T-helper 1 cell treated with Interleukin-12 subunit alpha and Interleukin-12 subunit beta and Interleukin-4 antibody, amounts not matched to agents 30 μg/mL and 1 μg/mL, for 36 hours (primary cell): ENCODE measurements at regions not wholly inside any gene's neighbourhood (a gene's known extent, or its start where the extent isn't known, plus 50 kb on each side); places are given as distances from the start of the nearest gene placed in this dataset.

ENCODE experiments used
- H3K27ac Mint-ChIP-seq: one replicate; pipeline ENCODE4 v1.8.0; 2021; ENCODE audit warnings: mild to moderate bottlenecking, mixed read lengths
- H3K27me3 Mint-ChIP-seq: one replicate; pipeline ENCODE4 v1.8.0; 2021; ENCODE audit warnings: low read depth, mixed read lengths
- H3K36me3 Mint-ChIP-seq: one replicate; pipeline ENCODE4 v1.8.0; 2021; ENCODE audit warnings: low read depth, mixed read lengths
- H3K4me1 Mint-ChIP-seq: one replicate; pipeline ENCODE4 v1.8.0; 2021; ENCODE audit warnings: low read depth, mixed read lengths
- H3K4me3 Mint-ChIP-seq: one replicate; pipeline ENCODE4 v1.8.0; 2021; ENCODE audit warnings: mild to moderate bottlenecking, moderate library complexity, mixed read lengths
- H3K9me3 Mint-ChIP-seq: one replicate; pipeline ENCODE4 v1.8.0; 2021; ENCODE audit warnings: mixed read lengths

- H3K27me3 Mint-ChIP-seq = peaks cover 4% of the 10 kb centered on the region
- peaks cover 3% of the 10 kb centered on the region for H3K9me3 Mint-ChIP-seq
- H3K4me3 Mint-ChIP-seq = no peak overlapping the region
- H3K36me3 Mint-ChIP-seq = no peaks in the 10 kb centered on the region
- no peak overlapping the region for H3K27ac Mint-ChIP-seq
- H3K4me1 Mint-ChIP-seq = peaks cover 5% of the 10 kb centered on the region
Observed at GRCh38 chr6:135743476-135743875, 108.0 kb upstream of the PDE7B start.

- Mint-ChIP-seq H3K36me3 (no peaks in the 10 kb centered on the region), H3K27ac (no peak overlapping the region), H3K4me3 (no peak overlapping the region)
Observed at GRCh38 chr6:135748189-135748588, 103.3 kb upstream of the PDE7B start.

DNA sequence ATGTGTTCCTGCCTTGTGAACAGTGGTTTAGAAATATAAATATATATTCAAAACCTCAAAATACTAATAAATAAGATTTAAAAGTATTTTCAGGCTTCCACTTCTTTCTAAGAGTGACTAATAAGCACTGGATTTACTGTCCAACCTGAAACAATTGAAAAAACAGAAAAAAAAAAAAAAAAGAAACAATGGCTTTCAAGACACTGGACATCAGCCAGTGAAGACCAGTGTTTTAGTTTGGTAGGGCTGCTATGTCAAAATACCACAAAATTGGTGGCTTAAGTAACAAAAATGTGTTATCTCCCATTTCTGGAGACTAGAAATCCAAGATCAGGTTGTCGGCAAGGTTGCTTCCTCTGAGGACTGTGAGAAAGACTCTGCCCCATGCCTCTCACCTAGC lies 101.4 kb upstream of the PDE7B start:
- no peak overlapping the region for H3K4me3 Mint-ChIP-seq
- H3K27me3 Mint-ChIP-seq = peaks cover 16% of the 10 kb centered on the region
- no peaks in the 10 kb centered on the region for H3K4me1 Mint-ChIP-seq
- no peak overlapping the region for H3K27ac Mint-ChIP-seq
- H3K36me3 Mint-ChIP-seq = no peaks in the 10 kb centered on the region
- H3K9me3 Mint-ChIP-seq = no peaks in the 10 kb centered on the region

More at GRCh38 chr6:135748189-135748588, 103.3 kb upstream of the PDE7B start:
- H3K27me3 Mint-ChIP-seq = peaks cover 12% of the 10 kb centered on the region
- no peaks in the 10 kb centered on the region for H3K9me3 Mint-ChIP-seq
- no peaks in the 10 kb centered on the region for H3K4me1 Mint-ChIP-seq

- Mint-ChIP-seq H3K36me3 (no peaks in the 10 kb centered on the region), H3K4me1 (no peaks in the 10 kb centered on the region), H3K27ac (no peak overlapping the region), H3K4me3 (no peak overlapping the region), H3K27me3 (peaks cover 16% of the 10 kb centered on the region), H3K9me3 (no peaks in the 10 kb centered on the region)
Observed at GRCh38 chr6:135753196-135753595, 98.3 kb upstream of the PDE7B start.

DNA sequence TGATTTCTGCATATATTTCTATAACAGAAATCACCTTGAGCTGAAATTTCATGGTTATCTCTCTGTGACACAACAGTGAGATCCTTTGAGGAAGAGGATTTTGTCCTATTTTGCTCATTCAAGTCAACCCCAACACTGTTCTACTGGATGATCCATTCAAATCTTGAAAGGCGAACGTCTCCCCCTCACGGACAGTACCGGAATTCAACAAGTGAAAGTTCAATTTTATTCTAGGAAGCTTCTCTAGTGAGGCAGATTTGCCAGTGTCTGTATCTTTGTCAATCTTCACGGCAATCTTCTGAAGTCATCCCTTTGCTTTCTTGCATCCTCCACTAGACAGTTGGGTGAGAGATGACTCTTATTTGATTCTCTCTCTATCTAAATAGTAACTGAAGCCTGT lies 91.7 kb upstream of the PDE7B start:
- Mint-ChIP-seq H3K9me3 (peaks cover 12% of the 10 kb centered on the region), H3K4me3 (no peak overlapping the region), H3K27ac (no peak overlapping the region), H3K4me1 (no peaks in the 10 kb centered on the region), H3K27me3 (no peaks in the 10 kb centered on the region), H3K36me3 (no peaks in the 10 kb centered on the region)

DNA sequence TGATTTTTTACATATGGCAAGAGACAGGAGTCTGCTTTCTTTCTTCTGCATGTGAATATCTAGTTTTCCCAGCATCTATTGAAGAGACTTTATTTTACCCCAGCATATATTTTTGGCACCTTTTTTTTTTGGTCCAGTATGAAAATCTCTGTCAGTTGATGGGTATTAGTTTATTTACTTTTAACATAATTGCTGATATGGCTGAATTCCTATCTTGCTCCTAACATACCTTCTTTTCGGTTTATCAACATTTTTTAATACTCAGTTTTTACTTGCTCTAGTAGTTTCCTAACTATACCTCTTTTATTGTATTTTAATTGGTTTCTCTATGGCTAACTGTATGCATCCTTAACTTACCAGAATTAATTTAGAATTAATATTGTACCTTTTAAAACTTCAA lies 77.5 kb upstream of the PDE7B start:
- H3K27ac Mint-ChIP-seq = no peak overlapping the region
- H3K27me3 Mint-ChIP-seq = peaks cover 18% of the 10 kb centered on the region
- H3K36me3 Mint-ChIP-seq = no peaks in the 10 kb centered on the region
- H3K9me3 Mint-ChIP-seq = peaks cover 6% of the 10 kb centered on the region
- no peaks in the 10 kb centered on the region for H3K4me1 Mint-ChIP-seq
- no peak overlapping the region for H3K4me3 Mint-ChIP-seq

- Mint-ChIP-seq H3K9me3 (peaks cover 9% of the 10 kb centered on the region), H3K27ac (no peak overlapping the region), H3K4me1 (no peaks in the 10 kb centered on the region), H3K4me3 (no peak overlapping the region), H3K27me3 (peaks cover 14% of the 10 kb centered on the region), H3K36me3 (no peaks in the 10 kb centered on the region)
Observed at GRCh38 chr6:135779213-135779612, 72.3 kb upstream of the PDE7B start.

DNA sequence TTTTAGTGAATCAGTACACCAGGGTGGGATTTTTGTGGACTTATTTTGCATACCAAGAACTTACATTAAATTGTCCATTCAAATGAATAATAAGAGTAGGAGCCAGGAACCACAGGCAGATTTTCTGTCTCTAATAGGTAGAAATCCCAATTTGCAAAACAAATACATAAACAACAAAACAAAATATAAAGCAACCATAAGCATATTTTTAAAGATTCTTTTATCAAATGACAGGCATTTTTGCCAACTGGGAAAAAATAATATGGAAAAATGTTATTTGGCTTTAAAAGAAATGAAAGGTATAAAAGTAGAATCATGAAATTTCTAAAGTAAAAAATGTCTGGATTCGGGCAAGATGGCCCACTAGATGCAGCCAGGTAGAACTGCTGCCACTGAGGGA lies 71.2 kb upstream of the PDE7B start:
- Mint-ChIP-seq H3K27ac (no peak overlapping the region), H3K27me3 (peaks cover 7% of the 10 kb centered on the region), H3K4me1 (no peaks in the 10 kb centered on the region), H3K9me3 (peaks cover 9% of the 10 kb centered on the region), H3K36me3 (no peaks in the 10 kb centered on the region), H3K4me3 (no peak overlapping the region)

- Mint-ChIP-seq H3K4me1 (no peaks in the 10 kb centered on the region), H3K9me3 (peaks cover 9% of the 10 kb centered on the region), H3K27me3 (no peaks in the 10 kb centered on the region), H3K4me3 (no peak overlapping the region), H3K36me3 (no peaks in the 10 kb centered on the region), H3K27ac (no peak overlapping the region)
Observed at GRCh38 chr6:135782546-135782945, 69.0 kb upstream of the PDE7B start.

DNA sequence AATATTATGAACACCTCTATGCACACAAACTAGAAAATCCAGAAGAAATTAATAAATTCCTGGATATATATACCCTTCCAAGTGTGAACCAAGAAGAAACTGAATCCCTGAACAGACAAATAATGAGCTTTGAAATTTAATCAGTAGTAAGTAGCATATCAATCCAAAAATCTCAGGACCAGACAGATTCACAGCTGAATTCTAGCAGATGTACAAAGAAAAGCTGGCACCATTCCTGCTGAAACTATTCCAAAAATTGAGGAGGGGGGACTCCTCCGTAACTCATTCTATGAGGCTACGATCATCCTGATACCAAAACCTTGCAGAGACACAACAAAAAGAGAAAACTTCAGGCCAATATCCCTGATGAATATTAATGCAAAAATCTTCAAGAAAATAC lies 67.0 kb upstream of the PDE7B start:
- Mint-ChIP-seq H3K27me3 (no peaks in the 10 kb centered on the region), H3K36me3 (no peaks in the 10 kb centered on the region), H3K4me3 (no peak overlapping the region), H3K27ac (no peak overlapping the region), H3K4me1 (no peaks in the 10 kb centered on the region), H3K9me3 (peaks cover 9% of the 10 kb centered on the region)

DNA sequence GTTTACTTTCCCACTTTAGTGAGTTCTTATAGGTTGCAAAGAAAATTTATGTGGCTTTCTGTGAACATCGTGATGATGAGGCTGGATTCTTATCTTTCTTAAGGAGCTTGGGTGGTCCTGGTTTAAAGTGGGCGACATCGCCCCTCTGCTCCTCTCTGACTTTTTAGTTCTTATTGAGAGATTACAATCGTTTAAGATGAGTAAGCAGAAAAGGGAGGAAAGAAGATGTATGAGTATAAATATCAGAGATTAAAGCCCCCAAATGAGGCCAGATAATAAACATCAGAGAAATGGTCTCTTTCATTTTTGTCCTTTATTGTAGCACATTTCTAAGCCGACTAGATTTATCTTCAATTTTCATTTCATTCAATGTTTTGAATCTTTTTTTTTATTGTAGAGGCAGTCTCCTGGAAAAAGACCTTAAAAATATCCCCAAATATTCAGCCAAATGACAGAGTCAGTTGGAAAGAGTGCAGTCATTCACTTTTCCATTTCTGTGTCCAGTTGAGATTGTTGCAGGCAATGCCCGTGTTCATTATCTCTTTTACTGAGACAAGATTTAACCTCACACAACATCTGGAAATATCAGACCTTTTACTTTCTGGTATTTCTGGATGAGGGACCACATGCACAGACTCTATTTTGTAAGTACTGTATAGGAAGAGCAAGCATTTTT lies 62.0 kb upstream of the PDE7B start:
- no peak overlapping the region for H3K4me3 Mint-ChIP-seq
- H3K9me3 Mint-ChIP-seq = no peaks in the 10 kb centered on the region
- peaks cover 3% of the 10 kb centered on the region for H3K4me1 Mint-ChIP-seq
- H3K27me3 Mint-ChIP-seq = no peaks in the 10 kb centered on the region
- H3K27ac Mint-ChIP-seq = no peak overlapping the region
- H3K36me3 Mint-ChIP-seq = no peaks in the 10 kb centered on the region

DNA sequence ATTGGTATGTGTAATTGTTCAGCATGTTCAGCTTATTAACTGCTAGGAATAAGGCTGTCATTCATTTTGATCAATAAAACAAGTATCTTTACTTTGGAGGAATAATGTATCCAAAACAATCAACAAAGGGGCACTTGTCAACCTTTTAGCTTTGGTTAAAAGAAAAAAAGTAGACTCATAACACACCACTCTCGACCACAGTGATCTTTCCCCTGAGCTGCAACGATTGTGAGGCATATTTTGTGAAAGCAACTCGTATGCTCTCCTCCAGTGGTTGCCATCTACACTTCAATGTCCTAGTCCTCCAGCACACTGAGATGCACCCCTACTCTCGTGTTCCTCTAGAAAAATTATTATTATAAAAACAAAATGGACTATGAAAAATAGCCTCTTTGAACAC lies 60.1 kb upstream of the PDE7B start:
- Mint-ChIP-seq H3K27ac (no peak overlapping the region), H3K4me1 (peaks cover 3% of the 10 kb centered on the region), H3K27me3 (no peaks in the 10 kb centered on the region), H3K4me3 (no peak overlapping the region), H3K36me3 (no peaks in the 10 kb centered on the region), H3K9me3 (no peaks in the 10 kb centered on the region)

DNA sequence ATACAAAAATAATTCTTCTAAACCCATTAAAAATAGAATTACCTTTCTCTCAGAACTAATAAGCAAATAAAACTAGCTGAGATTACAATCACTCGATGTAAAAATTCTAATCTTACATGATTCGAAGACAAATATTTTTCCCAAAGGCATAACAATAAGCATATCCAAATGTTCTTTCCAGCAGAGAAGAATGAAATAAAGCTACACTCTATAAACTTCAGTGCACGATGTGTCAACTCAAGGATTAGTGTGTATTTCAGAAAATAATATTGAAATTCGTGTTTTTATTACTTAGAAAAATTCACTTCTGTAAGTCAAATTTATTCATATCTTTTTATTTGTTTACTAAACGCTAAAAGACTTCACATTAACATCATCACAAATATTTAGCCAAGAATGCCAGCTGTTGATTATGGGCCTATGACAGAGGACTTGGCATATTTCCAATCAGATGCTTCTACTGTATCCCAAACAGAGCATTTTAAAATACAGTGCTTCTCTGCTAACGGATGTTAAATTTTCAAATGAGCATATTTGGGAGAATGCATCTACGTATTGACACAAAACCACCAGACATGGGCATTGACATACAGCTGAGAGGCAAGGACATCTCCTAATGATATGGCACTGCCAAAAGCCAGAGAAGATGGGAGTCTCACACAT lies 54.7 kb upstream of the PDE7B start:
- H3K27me3 Mint-ChIP-seq = no peaks in the 10 kb centered on the region
- H3K9me3 Mint-ChIP-seq = no peaks in the 10 kb centered on the region
- H3K36me3 Mint-ChIP-seq = no peaks in the 10 kb centered on the region
- peaks cover 3% of the 10 kb centered on the region for H3K4me1 Mint-ChIP-seq
- no peak overlapping the region for H3K27ac Mint-ChIP-seq
- H3K4me3 Mint-ChIP-seq = no peak overlapping the region

DNA sequence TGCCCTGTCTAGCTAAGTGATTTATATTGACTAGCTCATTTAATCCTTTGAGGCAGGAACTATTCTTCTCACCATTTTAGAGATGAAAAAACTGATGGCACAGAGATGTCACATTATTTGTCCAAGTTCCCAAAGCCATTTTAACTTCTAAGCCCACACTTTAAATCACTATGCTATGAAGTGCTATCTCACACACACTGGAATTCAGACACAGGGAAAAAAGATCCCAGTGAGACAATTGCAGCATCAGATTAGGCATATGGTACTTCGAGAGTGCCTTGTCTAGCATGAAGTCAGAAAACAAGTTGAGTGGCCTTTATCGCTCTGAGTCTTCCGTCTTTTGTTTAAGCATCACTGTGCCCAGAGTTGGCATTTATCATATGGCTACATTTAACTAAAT lies 54.1 kb upstream of the PDE7B start:
- Mint-ChIP-seq H3K4me3 (no peak overlapping the region), H3K27me3 (no peaks in the 10 kb centered on the region), H3K4me1 (peaks cover 3% of the 10 kb centered on the region), H3K36me3 (no peaks in the 10 kb centered on the region), H3K9me3 (no peaks in the 10 kb centered on the region), H3K27ac (no peak overlapping the region)

- Mint-ChIP-seq H3K9me3 (no peaks in the 10 kb centered on the region), H3K27ac (no peak overlapping the region), H3K36me3 (no peaks in the 10 kb centered on the region), H3K4me1 (no peaks in the 10 kb centered on the region), H3K4me3 (no peak overlapping the region), H3K27me3 (no peaks in the 10 kb centered on the region)
Observed at GRCh38 chr6:135798751-135799515, 52.6 kb upstream of the PDE7B start.
